ENCODE measurements at regions not wholly inside any gene's neighbourhood (a gene's known extent, or its start where the extent isn't known, plus 50 kb on each side); places are given as distances from the start of the nearest gene placed in this dataset.

- DNase-seq: no peak
Measured at GRCh38 chr1:235009561-235010306, 118.9 kb downstream of the TOMM20 start.

- no peak for DNase-seq
Measured at GRCh38 chr1:235009074-235009473, 119.6 kb downstream of the TOMM20 start.

- DNase-seq: no peak
Measured at GRCh38 chr1:235008239-235008638, 120.4 kb downstream of the TOMM20 start.

GRCh38 chr1:235006816-235007215 is 121.8 kb downstream of the TOMM20 start:
- DNase-seq: no peak

- DNase-seq: no peak
Measured at GRCh38 chr1:235006132-235006721, 122.4 kb downstream of the TOMM20 start.

- DNase-seq: no peak
Measured at GRCh38 chr1:235004840-235005391, 123.7 kb downstream of the TOMM20 start.

GRCh38 chr1:235004276-235004675 is 124.4 kb downstream of the TOMM20 start:
- no peak for DNase-seq

GRCh38 chr1:235002706-235003300 is 125.8 kb downstream of the TOMM20 start:
- DNase-seq: no peak

- DNase-seq: no peak
Measured at GRCh38 chr1:234999513-234999940, 129.1 kb downstream of the TOMM20 start.

GRCh38 chr1:234997896-234998741 is 130.5 kb downstream of the TOMM20 start:
- no peak for DNase-seq

- no peak for DNase-seq
Measured at GRCh38 chr1:234997201-234997895, 131.3 kb downstream of the TOMM20 start.

GRCh38 chr1:234996245-234996757 is 132.3 kb downstream of the TOMM20 start:
- no peak for DNase-seq

GRCh38 chr1:234994436-234995295 is 134.0 kb downstream of the TOMM20 start:
- no peak for DNase-seq

- no peak for DNase-seq
Measured at GRCh38 chr1:234992065-234992464, 136.6 kb downstream of the TOMM20 start.

GRCh38 chr1:234990874-234991801 is 137.5 kb downstream of the TOMM20 start:
- DNase-seq: no peak

GRCh38 chr1:234990328-234990675 is 138.3 kb downstream of the TOMM20 start:
- DNase-seq: no peak

GRCh38 chr1:234989479-234990327 is 138.9 kb downstream of the TOMM20 start:
- no peak for DNase-seq

GRCh38 chr1:234989019-234989418 is 139.6 kb downstream of the TOMM20 start:
- no peak for DNase-seq

- DNase-seq: no peak
Measured at GRCh38 chr1:234988536-234988935, 140.1 kb downstream of the TOMM20 start.

All from T-helper 9 cell (primary cell).